NCI-H526 treated with DMSO at 0.1 percent for 48 hours (cell line): ENCODE measurements at regions not wholly inside any gene's neighbourhood (a gene's known extent, or its start where the extent isn't known, plus 50 kb on each side); places are given as distances from the start of the nearest gene placed in this dataset.

Experiments used
- DNase-seq: peaks from one replicate; lab custom pipeline; 2025; lab: John Stamatoyannopoulos, UW

DNA sequence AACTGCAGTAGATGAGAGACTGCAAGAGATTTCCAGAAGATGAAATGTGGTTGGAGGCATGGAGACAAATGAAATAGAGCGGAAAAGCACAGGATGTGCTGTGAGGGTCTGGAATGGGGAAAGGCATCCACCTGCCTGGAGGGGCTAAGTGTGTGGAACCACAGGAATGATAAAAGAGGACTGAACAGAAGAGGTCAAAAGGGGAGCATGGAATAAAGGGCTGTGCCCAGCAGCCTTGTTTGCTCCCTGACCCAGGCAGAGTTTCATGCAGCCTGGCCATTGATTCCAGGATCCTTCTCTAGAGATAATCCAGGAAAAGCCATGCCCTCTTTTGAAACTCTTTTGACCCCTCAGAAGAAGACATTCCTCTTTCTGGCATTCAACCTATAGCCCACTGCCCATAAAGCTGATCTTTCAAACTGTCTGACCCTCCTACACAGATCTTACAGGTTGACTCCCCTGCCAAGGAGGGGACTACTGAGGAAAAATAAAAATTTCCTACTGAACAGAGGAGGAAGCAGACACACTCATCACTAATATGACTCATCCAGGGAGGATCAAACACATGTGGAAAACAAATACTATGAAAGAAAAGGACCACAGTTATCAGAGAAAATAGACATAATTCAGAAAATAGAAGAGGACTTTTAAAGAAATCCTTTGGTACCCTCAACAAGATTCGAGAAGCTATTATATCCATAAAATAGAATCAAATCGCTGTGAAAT is 273.5 kb upstream of the PCSK5 start:
- no peak for DNase-seq

DNA sequence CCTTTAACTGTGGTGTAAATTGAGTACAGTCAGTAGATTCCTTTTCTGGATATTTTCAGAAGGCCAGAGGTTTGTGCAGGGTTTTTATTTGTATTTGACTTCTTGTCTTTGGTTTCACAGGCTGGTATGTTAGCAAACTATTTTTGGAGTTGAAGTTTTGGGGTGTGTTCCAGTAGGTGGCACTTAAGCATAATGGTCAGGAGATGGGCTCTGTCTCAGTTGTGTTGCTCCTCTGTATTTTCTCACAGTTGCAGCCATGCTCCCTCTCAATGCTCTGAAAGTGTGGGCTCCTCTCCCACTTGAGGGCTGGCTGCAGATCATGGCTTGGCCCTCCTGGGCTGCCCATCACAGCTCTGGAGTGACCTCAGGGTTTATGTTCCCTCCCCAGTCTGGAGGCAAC is 267.0 kb upstream of the PCSK5 start:
- no peak for DNase-seq

- no peak for DNase-seq
Measured at GRCh38 chr9:75624998-75625397, 265.5 kb upstream of the PCSK5 start.

GRCh38 chr9:75626860-75627259 is 263.6 kb upstream of the PCSK5 start:
- DNase-seq: no peak

GRCh38 chr9:75628952-75629351 is 261.5 kb upstream of the PCSK5 start:
- DNase-seq: no peak

GRCh38 chr9:75633451-75634057 is 256.9 kb upstream of the PCSK5 start:
- no peak for DNase-seq

- DNase-seq: no peak
Measured at GRCh38 chr9:75636427-75637045, 253.9 kb upstream of the PCSK5 start.

DNA sequence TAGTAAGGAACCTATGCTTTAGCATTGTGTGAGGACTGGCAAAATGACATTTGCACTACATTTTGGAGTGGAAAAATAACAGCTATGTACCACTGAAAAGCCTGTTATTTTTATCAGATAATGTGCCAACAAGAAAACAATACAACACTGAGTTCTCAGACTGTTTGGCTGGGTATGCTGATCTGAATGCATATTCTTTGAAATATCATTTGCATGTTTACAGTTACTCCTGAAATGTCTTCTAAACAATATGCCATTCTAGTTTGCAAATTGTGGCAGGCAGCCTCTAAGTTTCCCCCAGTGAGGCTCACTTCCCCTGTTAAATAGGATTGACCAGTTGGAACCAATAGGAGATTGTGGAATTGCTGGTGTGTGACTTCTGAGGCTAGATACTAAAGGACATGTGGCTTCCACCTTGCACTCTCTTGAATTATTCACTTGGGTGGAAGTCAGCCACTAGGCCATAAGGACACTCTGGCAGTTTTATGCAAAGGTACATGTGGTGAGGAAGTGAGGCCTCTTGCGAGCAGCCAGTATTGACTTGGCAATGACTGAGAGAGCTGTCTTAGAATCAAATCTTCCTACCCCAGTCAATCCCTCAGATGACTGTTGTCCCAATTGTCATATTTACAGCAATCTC is 250.4 kb upstream of the PCSK5 start:
- peak; percentile 47 for DNase-seq

GRCh38 chr9:75642522-75642921 is 248.0 kb upstream of the PCSK5 start:
- DNase-seq: no peak

- no peak for DNase-seq
Measured at GRCh38 chr9:75644649-75645048, 245.8 kb upstream of the PCSK5 start.

DNA sequence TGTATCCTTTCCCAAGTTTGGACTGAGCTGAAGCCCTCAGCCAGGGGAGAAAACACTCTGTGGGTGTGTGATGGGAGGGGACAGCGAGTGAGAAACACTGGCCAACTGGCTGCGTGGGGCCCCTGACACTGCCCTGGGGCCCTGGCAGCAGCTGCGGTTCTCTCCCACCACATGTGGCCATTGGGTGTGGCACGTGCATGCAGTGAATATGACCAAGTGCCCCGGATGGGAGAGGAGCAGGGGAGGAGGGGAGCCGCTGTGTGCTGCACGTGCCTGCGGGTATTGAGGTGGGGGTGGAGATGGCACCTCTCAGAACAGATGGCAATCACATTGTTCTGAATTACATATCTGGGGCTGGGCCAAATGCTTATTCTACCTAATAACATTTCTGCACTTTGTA is 242.4 kb upstream of the PCSK5 start:
- DNase-seq: no peak

DNA sequence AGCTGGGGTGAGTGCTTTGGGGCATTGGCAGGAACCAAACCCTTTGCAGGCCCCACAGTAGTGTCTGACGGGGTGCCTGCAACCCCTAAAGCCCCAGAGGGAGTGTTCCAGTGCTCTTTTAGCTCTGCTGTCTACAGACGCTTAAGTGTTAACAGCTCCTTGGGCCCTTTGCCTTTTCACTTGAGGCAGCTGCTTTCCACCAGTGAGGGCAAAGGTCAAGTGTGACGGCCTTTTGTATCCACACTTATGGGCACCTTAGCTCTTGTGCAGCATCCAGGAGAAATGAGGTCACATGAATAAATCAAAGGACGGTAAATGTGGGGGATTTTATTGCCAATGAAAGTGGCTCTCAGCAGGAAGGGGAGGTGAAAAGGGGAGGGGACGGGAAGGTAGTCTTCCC is 241.4 kb upstream of the PCSK5 start:
- DNase-seq: no peak

DNA sequence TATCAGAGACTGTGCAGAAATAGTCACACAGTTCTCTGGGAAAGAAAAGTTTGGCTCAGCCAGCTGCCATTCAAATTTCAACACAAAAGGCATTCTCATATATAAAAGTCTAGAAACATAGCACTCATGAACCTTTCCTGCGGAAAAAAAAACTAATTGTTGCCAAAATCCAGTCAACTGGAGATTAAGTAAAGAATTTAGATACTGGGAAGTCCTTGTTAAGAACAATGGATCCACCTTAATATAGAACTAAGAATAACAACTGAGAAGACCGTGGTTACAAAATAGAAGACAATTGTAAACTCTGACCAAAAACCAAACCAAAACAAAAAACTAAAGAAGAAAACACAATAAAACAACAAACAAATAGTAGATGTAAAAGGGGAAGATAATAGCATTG is 238.8 kb upstream of the PCSK5 start:
- no peak for DNase-seq

DNA sequence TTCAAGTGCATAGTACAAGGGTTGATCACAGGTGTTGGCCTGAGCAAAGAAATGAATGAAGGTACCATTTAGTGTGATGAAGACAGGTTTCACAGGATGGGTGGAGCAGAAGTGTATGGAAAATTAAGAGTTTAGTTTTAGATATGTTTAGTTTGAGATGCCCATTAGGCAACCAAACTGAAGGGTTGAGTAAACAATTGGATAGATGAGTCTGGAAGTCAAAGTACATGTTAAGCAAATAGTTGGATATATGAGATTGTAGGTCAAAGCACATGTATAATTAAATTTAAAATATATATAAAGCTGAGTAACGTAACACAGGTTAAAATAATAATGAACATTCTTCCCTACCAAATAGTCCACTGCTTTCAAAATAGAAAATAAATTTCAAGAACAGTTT is 237.1 kb upstream of the PCSK5 start:
- no peak for DNase-seq

GRCh38 chr9:75653750-75654149 is 236.7 kb upstream of the PCSK5 start:
- DNase-seq: no peak

GRCh38 chr9:75657015-75657414 is 233.5 kb upstream of the PCSK5 start:
- no peak for DNase-seq

DNA sequence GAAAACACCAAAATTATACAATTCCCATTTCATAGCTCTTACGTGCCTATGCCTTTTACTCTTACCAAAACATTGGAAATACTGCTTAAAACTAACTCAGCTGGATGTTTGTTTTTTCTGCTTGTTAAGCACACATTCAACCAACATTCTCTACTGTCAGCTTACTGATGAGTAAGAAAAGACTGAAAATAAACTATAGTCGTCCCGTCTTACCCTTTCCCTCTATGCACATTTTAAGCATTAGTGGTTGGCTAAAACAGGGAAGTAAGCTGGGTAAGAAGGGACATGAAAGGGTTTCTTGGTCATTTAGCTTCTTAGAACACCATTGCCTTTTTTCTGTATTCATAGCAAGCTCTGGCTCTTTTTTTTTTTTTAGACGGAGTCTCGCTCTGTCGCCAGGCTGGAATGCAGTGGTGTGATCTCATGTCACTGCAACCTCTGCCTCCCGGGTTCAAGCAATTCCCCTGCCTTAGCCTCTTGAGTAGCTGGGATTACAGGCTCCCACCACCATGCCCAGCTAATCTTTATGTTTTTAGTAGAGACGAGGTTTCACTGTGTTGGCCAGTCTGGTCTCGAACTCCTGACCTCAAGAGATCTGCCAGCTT is 232.1 kb upstream of the PCSK5 start:
- no peak for DNase-seq

GRCh38 chr9:75664597-75664996 is 225.9 kb upstream of the PCSK5 start:
- no peak for DNase-seq

GRCh38 chr9:75666856-75667554 is 223.5 kb upstream of the PCSK5 start:
- no peak for DNase-seq

DNA sequence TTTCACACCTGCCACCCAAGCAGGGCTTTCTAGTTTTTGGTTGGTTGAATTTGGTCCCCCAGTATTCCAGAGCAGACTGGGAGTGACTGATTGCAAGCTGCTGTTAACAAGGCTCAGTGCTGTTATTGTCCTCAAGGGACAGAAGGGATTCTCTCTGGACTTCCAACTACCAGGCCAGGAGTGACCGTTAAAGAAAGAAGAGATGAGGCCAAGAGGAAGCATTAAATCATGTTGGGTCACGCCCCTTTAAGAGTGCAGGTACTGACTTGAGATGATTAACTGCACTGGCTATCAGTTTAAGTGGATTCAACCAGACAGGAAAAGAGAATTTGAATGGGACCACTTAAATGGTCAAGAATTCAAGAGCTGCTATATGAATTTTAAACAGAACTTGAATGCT is 220.8 kb upstream of the PCSK5 start:
- no peak for DNase-seq

DNA sequence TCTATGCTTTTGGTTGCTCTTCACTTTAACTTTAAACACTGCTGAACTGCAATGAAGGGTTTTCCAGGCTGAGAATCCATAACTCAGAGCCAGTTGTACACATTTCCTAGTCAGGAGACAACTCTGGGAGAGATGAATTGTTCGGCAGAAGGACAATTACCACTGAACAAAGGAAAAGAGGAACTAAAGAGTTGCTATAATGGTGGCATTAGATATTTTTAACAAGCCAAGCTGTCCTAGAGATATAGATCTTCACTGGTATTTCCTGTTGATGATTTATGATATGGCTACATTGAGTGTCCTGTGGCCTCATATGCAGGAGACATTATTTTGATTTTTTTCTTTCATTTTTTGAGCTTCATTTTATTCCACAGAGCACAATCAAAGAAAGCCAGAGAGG is 219.1 kb upstream of the PCSK5 start:
- DNase-seq: no peak

- no peak for DNase-seq
Measured at GRCh38 chr9:75672478-75672877, 218.0 kb upstream of the PCSK5 start.
